GM12878 (cell line): ENCODE measurements at regions not wholly inside any gene's neighbourhood (a gene's known extent, or its start where the extent isn't known, plus 50 kb on each side); places are given as distances from the start of the nearest gene placed in this dataset.

ENCODE experiments used
- ATF2 ChIP-seq: IDR thresholded peaks from 2 replicates; pipeline ENCODE4 v1.6.1; 2012; ENCODE audit warnings: low read length, inconsistent platforms
- BRCA1 ChIP-seq: IDR thresholded peaks from 2 replicates; pipeline ENCODE4 v1.6.1; 2011; ENCODE audit warnings: low read depth, low read length, improper control_type of control experiment
- CHD2 ChIP-seq: IDR thresholded peaks from 2 replicates; pipeline ENCODE4 v1.6.1; 2011; ENCODE audit warnings: low read depth, low read length, improper control_type of control experiment, borderline replicate concordance
- CTCF ChIP-seq, 3 experiments: IDR thresholded peaks in 2 of 3; conservative IDR thresholded peaks in 1 of 3; 2 replicates each; pipeline ENCODE4 v1.5.1; 2011; ENCODE audit warnings: low read depth in 3 of 3, low read length in 3 of 3, mild to moderate bottlenecking in 3 of 3, control low read depth in 2 of 3, moderate library complexity in 2 of 3, inconsistent platforms in 1 of 3, mixed read lengths in 1 of 3; ENCODE audit not compliant: control insufficient read depth in 2 of 3, insufficient read depth in 1 of 3; ENCODE audit errors: extremely low read depth in 1 of 3
- DPF2 ChIP-seq: fragments of 450-650 bp; IDR thresholded peaks from 2 replicates; pipeline ENCODE4 v1.6.1; 2017; ENCODE audit warnings: mild to moderate bottlenecking
- EP300 ChIP-seq, 2 experiments: fragments of 150-350 bp in 1 of 2; IDR thresholded peaks; 2 replicates each; pipeline ENCODE4 v1.6.1; 2011 to 2012; ENCODE audit warnings: low read depth in 2 of 2, low read length in 2 of 2, borderline replicate concordance in 1 of 2, improper control_type of control experiment in 1 of 2, inconsistent platforms in 1 of 2; ENCODE audit not compliant: control insufficient read depth in 1 of 2
- ESRRA ChIP-seq: IDR thresholded peaks from 2 replicates; pipeline ENCODE4 v1.6.1; 2012; ENCODE audit warnings: mild to moderate bottlenecking, low read length, improper control_type of control experiment
- MEF2A ChIP-seq: IDR thresholded peaks from 2 replicates; pipeline ENCODE4 v1.6.1; 2011; ENCODE audit warnings: low read depth, mild to moderate bottlenecking, low read length, moderate library complexity; ENCODE audit not compliant: insufficient read depth
- NFYB ChIP-seq: IDR thresholded peaks from 2 replicates; pipeline ENCODE4 v1.6.1; 2011; ENCODE audit warnings: low read depth, mild to moderate bottlenecking, low read length, improper control_type of control experiment, moderate library complexity; ENCODE audit not compliant: insufficient read depth
- RCOR1 ChIP-seq: conservative IDR thresholded peaks from 2 replicates; pipeline ENCODE4 v1.6.1; 2012; ENCODE audit warnings: low read depth, low read length, improper control_type of control experiment
- SMARCA5 ChIP-seq: fragments of 450-650 bp; IDR thresholded peaks from 2 replicates; pipeline ENCODE4 v1.6.1; 2017; ENCODE audit warnings: mild to moderate bottlenecking
- YY1 ChIP-seq: IDR thresholded peaks from 2 replicates; pipeline ENCODE4 v1.6.1; 2011; ENCODE audit warnings: low read depth, mild to moderate bottlenecking, low read length

DNA sequence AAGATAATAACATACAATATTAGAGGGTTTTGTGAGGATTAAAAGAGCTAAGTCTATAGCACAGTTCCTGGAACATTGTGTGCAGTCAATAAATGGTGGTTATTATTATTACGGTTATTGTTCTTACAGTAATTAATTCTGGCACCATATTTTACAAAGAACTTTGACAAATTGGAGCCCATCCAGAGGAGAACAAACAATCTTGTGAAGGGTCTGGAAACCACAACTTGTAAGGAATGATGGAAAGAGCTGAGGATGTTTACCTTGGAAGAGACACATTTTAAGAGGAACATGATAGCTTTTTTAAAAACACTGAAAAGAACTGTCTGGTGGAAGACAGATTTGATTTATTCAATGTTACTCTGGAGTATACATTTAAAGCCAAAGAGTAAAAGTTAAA is 150.5 kb upstream of the KRR1 start:
- TF ChIP-seq NFYB (no peak), CTCF (IDR thresholded peaks at IDR 0.05 in 2 of 3, conservative IDR thresholded peaks at IDR 0.05 in 1 of 3; ENCODE audit: control insufficient read depth in 2 of 3, extremely low read depth in 1 of 3, insufficient read depth in 1 of 3, low read depth in 3 of 3, low read length in 3 of 3) (no peak), EP300 (IDR thresholded peaks at IDR 0.05; ENCODE audit: borderline replicate concordance in 1 of 2, control insufficient read depth in 1 of 2, low read depth in 2 of 2, low read length in 2 of 2) (no peak), RCOR1 (no peak), BRCA1 (no peak), ATF2 (no peak), SMARCA5 (no peak), YY1 (no peak), MEF2A (no peak), CHD2 (no peak), DPF2 (no peak), ESRRA (no peak)
